Neuron (in vitro differentiated cells): ENCODE measurements at regions not wholly inside any gene's neighbourhood (a gene's known extent, or its start where the extent isn't known, plus 50 kb on each side); places are given as distances from the start of the nearest gene placed in this dataset.
A peak's percentile ranks its signal among the peaks of the same experiment; 100 is the strongest.

Experiments used
- H2AFZ ChIP-seq: one replicate; pipeline ENCODE4 v1.6.1; 2013; ENCODE audit warnings: low read depth, mild to moderate bottlenecking, inconsistent platforms, low read length, moderate library complexity
- H3K27me3 ChIP-seq: one replicate; pipeline ENCODE4 v1.6.1; 2013; ENCODE audit warnings: low read length; ENCODE audit not compliant: insufficient read depth
- H3K36me3 ChIP-seq: one replicate; pipeline ENCODE4 v1.6.1; 2013; ENCODE audit warnings: low read length; ENCODE audit not compliant: insufficient read depth
- H3K4me1 ChIP-seq: one replicate; pipeline ENCODE4 v1.6.1; 2013; ENCODE audit warnings: low read length; ENCODE audit not compliant: insufficient read depth
- H3K4me3 ChIP-seq: 2 replicates; pipeline ENCODE4 v1.5.1; 2013; ENCODE audit warnings: mild to moderate bottlenecking, low read length, moderate library complexity
- H3K9me3 ChIP-seq: one replicate; pipeline ENCODE4 v1.6.1; 2013; ENCODE audit warnings: low read length

GRCh38 chr3:187454085-187454815, 86.1 kb downstream of the RTP4 start:
- peaks cover 7% of the 10 kb centered on the region for H3K4me1 ChIP-seq
- no peaks in the 10 kb centered on the region for H3K36me3 ChIP-seq
- H3K4me3 ChIP-seq, result no peak overlapping the region
- H3K27me3 ChIP-seq, result no peaks in the 10 kb centered on the region
- H2AFZ ChIP-seq, result no peak overlapping the region
- no peaks in the 10 kb centered on the region for H3K9me3 ChIP-seq

- no peaks in the 10 kb centered on the region for H3K9me3 ChIP-seq
- peak overlapping the region; percentile 31 for H2AFZ ChIP-seq
- no peaks in the 10 kb centered on the region for H3K27me3 ChIP-seq
- no peaks in the 10 kb centered on the region for H3K36me3 ChIP-seq
- no peak overlapping the region for H3K4me3 ChIP-seq
- H3K4me1 ChIP-seq, result peaks cover 7% of the 10 kb centered on the region
Measured at GRCh38 chr3:187450431-187451190, 82.4 kb downstream of the RTP4 start.

DNA sequence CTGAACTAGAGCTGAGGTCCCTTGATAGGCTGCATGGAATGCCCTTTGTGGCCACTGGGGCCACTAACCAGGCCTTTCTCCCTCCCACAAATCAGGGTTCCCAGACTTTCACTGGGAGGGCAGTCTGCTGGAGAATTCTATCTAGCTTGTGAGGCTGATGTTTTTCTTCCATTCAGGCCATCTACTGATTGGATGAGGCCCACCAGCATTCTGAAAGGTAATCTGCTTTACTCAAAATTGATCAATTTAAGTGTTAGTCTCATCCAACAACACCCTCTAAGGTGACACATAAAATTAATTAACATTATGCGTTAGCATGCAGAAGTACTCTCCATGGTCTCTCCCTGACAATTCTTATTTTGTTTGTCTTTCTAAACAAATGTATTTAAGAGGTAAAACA, 80.5 kb downstream of the RTP4 start:
- peaks cover 7% of the 10 kb centered on the region for H3K4me1 ChIP-seq
- no peaks in the 10 kb centered on the region for H3K36me3 ChIP-seq
- no peak overlapping the region for H3K4me3 ChIP-seq
- H3K27me3 ChIP-seq, result no peaks in the 10 kb centered on the region
- H2AFZ ChIP-seq, result no peak overlapping the region
- no peaks in the 10 kb centered on the region for H3K9me3 ChIP-seq

DNA sequence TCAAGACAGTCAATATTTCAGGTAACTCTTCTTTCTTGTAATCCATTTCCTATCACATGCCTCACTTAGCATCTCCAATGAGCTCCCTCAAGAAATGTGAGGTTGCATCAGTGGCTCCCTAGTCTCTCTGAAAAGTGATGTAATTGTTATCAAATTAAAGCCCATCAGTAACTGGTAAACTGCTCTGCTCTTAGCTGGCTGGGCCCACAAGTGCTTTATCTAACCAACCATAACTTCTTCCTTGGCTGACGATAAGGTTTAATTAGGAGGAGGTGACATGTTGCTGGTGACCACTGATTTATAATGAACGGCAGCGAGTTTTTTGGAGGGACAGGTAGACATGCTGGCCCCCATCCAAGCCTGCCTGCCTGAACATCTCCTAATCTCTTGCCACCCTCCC, 79.6 kb downstream of the RTP4 start:
- no peak overlapping the region for H3K4me3 ChIP-seq
- H2AFZ ChIP-seq, result no peak overlapping the region
- no peaks in the 10 kb centered on the region for H3K9me3 ChIP-seq
- peaks cover 7% of the 10 kb centered on the region for H3K4me1 ChIP-seq
- H3K27me3 ChIP-seq, result no peaks in the 10 kb centered on the region
- H3K36me3 ChIP-seq, result no peaks in the 10 kb centered on the region

DNA sequence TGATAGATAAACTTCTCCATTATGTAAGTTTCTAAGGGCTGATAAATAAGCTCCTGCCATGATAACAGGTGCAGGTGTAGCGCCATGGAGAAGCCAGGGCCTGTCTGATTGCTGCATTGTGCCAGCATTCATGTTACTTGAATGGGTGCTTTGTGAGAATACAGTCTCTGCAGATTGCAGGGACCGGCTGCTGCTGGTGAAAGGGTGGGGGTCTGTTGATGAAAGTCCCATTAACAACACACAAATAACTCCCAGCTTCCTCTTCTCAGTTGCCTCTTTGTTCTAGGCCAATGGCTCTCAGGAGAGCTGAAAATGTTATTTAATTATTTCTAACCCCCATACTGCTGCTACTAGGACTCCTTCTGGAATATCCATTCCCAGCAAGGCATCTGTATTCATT, 77.2 kb downstream of the RTP4 start:
- Histone ChIP-seq H3K9me3 (no peaks in the 10 kb centered on the region), H2AFZ (no peak overlapping the region), H3K36me3 (no peaks in the 10 kb centered on the region), H3K27me3 (no peaks in the 10 kb centered on the region), H3K4me3 (no peak overlapping the region), H3K4me1 (peaks cover under 1% of the 10 kb centered on the region)

DNA sequence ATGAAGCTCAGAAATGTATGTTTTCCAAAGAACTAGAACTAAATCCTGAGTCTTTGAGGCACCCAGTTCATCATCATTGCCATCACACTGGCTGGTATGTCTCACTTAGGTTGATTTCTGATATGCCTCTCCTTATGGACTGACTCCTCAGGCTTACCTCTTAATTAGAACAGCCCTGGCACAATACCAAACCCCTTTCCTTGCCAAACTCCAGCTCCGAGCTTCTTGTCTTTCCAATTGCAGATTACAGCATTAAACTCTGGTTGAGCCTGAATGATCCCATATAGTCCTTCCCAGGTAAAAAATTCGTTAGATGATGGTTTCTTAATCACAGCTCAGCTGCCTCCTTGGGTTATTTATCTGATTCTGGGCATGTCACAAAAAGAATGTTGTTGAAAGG, 66.3 kb downstream of the RTP4 start:
- no peaks in the 10 kb centered on the region for H3K27me3 ChIP-seq

GRCh38 chr3:187430576-187430975, 62.4 kb downstream of the RTP4 start:
- Histone ChIP-seq H3K4me1 (no peaks in the 10 kb centered on the region), H2AFZ (no peak overlapping the region), H3K4me3 (no peak overlapping the region), H3K36me3 (no peaks in the 10 kb centered on the region), H3K27me3 (no peaks in the 10 kb centered on the region), H3K9me3 (no peaks in the 10 kb centered on the region)

More for the DNA sequence above, 66.3 kb downstream of the RTP4 start:
- Histone ChIP-seq H3K36me3 (no peaks in the 10 kb centered on the region), H3K4me1 (no peaks in the 10 kb centered on the region), H3K4me3 (no peak overlapping the region), H3K9me3 (no peaks in the 10 kb centered on the region), H2AFZ (no peak overlapping the region)
